ENCODE measurements at regions not wholly inside any gene's neighbourhood (a gene's known extent, or its start where the extent isn't known, plus 50 kb on each side); places are given as distances from the start of the nearest gene placed in this dataset.

DNA sequence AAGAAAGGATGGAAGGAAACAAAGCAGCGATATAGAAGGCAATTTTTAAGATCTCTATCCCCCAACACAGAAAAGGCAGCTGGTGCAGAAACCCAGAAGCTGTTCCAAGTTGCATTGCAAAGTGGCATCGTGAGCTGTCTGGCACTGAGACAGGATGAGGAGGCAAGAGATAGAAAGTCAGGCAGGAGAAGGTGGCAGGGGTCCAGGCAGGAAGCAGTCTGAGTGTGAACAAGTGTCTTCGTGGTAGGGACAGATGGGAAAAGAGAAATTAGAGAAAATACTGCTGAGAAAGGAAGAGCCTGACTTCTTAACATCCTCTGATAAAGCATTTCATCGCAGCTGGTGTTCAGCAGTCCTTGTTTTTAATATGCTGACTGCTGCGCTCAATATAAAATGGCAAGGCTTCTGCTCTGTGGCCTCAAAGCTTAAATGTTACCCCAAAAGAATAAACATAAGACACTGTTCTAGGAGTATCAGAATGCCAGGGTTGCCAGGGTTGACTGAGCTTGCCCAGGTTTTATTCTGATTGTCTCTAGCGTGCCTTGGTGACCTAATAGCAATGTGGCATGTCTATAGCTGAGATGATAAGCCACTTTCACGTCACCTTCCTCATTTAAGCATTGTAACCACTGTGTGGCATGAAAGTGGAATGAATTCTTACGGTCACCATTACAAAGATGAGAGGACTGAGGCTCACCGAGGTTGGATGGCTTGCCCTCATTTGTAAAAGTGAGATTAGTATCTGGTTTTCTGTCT lies 397.6 kb downstream of the NUAK1 start:
- TF ChIP-seq, protein P1, sequence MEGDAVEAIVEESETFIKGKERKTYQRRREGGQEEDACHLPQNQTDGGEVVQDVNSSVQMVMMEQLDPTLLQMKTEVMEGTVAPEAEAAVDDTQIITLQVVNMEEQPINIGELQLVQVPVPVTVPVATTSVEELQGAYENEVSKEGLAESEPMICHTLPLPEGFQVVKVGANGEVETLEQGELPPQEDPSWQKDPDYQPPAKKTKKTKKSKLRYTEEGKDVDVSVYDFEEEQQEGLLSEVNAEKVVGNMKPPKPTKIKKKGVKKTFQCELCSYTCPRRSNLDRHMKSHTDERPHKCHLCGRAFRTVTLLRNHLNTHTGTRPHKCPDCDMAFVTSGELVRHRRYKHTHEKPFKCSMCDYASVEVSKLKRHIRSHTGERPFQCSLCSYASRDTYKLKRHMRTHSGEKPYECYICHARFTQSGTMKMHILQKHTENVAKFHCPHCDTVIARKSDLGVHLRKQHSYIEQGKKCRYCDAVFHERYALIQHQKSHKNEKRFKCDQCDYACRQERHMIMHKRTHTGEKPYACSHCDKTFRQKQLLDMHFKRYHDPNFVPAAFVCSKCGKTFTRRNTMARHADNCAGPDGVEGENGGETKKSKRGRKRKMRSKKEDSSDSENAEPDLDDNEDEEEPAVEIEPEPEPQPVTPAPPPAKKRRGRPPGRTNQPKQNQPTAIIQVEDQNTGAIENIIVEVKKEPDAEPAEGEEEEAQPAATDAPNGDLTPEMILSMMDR (IDR thresholded peaks at IDR 0.05), result no peak
- no peak for TF ChIP-seq POLR2A (IDR thresholded peaks at IDR 0.05)

Measured in uterus (tissue), 2 donors.